SU-DHL-6 (cell line): ENCODE measurements at regions not wholly inside any gene's neighbourhood (a gene's known extent, or its start where the extent isn't known, plus 50 kb on each side); places are given as distances from the start of the nearest gene placed in this dataset.

ENCODE experiments used
- H2AFZ ChIP-seq: fragments of 200-600 bp; sonication (generic); 2 replicates; pipeline ENCODE4 v1.6.1; 2014; ENCODE audit warnings: low read depth, mild to moderate bottlenecking, moderate library complexity, mixed read lengths, antibody characterized with exemption, low read length; ENCODE audit not compliant: severe bottlenecking
- H3F3A ChIP-seq: fragments of 200-600 bp; shearing (Covaris generic); 2 replicates; pipeline ENCODE4 v1.6.0; 2016; ENCODE audit warnings: antibody characterized with exemption, mild to moderate bottlenecking; ENCODE audit not compliant: insufficient read depth
- H3K27ac ChIP-seq: fragments of 200-600 bp; sonication (generic); 2 replicates; pipeline ENCODE4 v1.5.1; 2016; ENCODE audit warnings: low read depth, mild to moderate bottlenecking, low read length, moderate library complexity, mixed read lengths
- H3K27me3 ChIP-seq: fragments of 200-600 bp; sonication (generic), shearing (Covaris generic); 2 replicates; pipeline ENCODE4 v1.6.0; 2014; ENCODE audit warnings: mild to moderate bottlenecking, low read length
- H3K36me3 ChIP-seq: fragments of 200-600 bp; sonication (generic); 2 replicates; pipeline ENCODE4 v1.6.1; 2014; ENCODE audit warnings: mild to moderate bottlenecking, low read length, mixed read lengths
- H3K4me2 ChIP-seq: fragments of 300-600, 200-600 bp; shearing (Covaris generic), sonication (generic); 2 replicates; pipeline ENCODE4 v1.6.0; 2014; ENCODE audit warnings: low read length, low read depth, mild to moderate bottlenecking; ENCODE audit not compliant: poor library complexity, severe bottlenecking
- H3K4me3 ChIP-seq: fragments of 200-600 bp; sonication (generic); 2 replicates; pipeline ENCODE4 v1.5.1; 2014; ENCODE audit warnings: antibody characterized with exemption, low read length, mild to moderate bottlenecking, mixed read lengths; ENCODE audit not compliant: insufficient read depth, poor library complexity, severe bottlenecking
- H3K79me2 ChIP-seq: fragments of 200-600 bp; sonication (generic); 2 replicates; pipeline ENCODE4 v1.6.1; 2014; ENCODE audit warnings: mild to moderate bottlenecking, low read length, moderate library complexity; ENCODE audit not compliant: insufficient read depth
- H3K9ac ChIP-seq: fragments of 200-600 bp; sonication (generic); 2 replicates; pipeline ENCODE4 v1.7.0; 2014; ENCODE audit warnings: mild to moderate bottlenecking, low read length
- H3K9me2 ChIP-seq: fragments of 200-600 bp; sonication (generic); replicated peaks from 2 replicates; pipeline ENCODE4 v1.6.1; 2014; ENCODE audit warnings: low read length; ENCODE audit not compliant: insufficient read depth
- H3K9me3 ChIP-seq: fragments of 200-600 bp; sonication (generic); 2 replicates; pipeline ENCODE4 v1.6.1; 2014; ENCODE audit warnings: low read length, mixed read lengths; ENCODE audit not compliant: insufficient read depth
- H4K20me1 ChIP-seq: fragments of 200-600 bp; sonication (generic); 2 replicates; pipeline ENCODE4 v1.6.1; 2014; ENCODE audit warnings: low read depth, mild to moderate bottlenecking, antibody characterized with exemption, low read length, moderate library complexity, mixed read lengths
- EZH2phosphoT487 ChIP-seq: fragments of 200-600 bp; sonication (generic), shearing (Covaris generic); conservative IDR thresholded peaks from 2 replicates; pipeline ENCODE4 v1.6.1; 2018; ENCODE audit warnings: mild to moderate bottlenecking, antibody characterized with exemption, low read length, moderate library complexity, mixed read lengths
- TF ChIP-seq, protein P1 (sequence below): fragments of 200-600 bp; sonication (generic); IDR thresholded peaks from one replicate; pipeline ENCODE4 v1.5.1; 2017; ENCODE audit warnings: antibody characterized with exemption, mild to moderate bottlenecking, low read length, moderate library complexity; ENCODE audit not compliant: insufficient read depth, poor library complexity, severe bottlenecking

- Histone ChIP-seq H3K9ac (no peak overlapping the region), H3K4me2 (no peak overlapping the region), H3K9me2 (no peaks in the 10 kb centered on the region), H3K9me3 (no peaks in the 10 kb centered on the region), H2AFZ (no peak overlapping the region), H3F3A (no peaks in the 10 kb centered on the region), H3K79me2 (no peaks in the 10 kb centered on the region), H4K20me1 (no peaks in the 10 kb centered on the region), H3K36me3 (no peaks in the 10 kb centered on the region), H3K27ac (no peak overlapping the region), H3K4me3 (no peak overlapping the region), H3K27me3 (no peaks in the 10 kb centered on the region)
- TF ChIP-seq, protein P1, sequence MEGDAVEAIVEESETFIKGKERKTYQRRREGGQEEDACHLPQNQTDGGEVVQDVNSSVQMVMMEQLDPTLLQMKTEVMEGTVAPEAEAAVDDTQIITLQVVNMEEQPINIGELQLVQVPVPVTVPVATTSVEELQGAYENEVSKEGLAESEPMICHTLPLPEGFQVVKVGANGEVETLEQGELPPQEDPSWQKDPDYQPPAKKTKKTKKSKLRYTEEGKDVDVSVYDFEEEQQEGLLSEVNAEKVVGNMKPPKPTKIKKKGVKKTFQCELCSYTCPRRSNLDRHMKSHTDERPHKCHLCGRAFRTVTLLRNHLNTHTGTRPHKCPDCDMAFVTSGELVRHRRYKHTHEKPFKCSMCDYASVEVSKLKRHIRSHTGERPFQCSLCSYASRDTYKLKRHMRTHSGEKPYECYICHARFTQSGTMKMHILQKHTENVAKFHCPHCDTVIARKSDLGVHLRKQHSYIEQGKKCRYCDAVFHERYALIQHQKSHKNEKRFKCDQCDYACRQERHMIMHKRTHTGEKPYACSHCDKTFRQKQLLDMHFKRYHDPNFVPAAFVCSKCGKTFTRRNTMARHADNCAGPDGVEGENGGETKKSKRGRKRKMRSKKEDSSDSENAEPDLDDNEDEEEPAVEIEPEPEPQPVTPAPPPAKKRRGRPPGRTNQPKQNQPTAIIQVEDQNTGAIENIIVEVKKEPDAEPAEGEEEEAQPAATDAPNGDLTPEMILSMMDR, result no peak
- TF ChIP-seq EZH2phosphoT487, result no peak
These were observed 122.3 kb downstream of the CHST1 start for GRCh38 chr11:45543081-45543480.

DNA sequence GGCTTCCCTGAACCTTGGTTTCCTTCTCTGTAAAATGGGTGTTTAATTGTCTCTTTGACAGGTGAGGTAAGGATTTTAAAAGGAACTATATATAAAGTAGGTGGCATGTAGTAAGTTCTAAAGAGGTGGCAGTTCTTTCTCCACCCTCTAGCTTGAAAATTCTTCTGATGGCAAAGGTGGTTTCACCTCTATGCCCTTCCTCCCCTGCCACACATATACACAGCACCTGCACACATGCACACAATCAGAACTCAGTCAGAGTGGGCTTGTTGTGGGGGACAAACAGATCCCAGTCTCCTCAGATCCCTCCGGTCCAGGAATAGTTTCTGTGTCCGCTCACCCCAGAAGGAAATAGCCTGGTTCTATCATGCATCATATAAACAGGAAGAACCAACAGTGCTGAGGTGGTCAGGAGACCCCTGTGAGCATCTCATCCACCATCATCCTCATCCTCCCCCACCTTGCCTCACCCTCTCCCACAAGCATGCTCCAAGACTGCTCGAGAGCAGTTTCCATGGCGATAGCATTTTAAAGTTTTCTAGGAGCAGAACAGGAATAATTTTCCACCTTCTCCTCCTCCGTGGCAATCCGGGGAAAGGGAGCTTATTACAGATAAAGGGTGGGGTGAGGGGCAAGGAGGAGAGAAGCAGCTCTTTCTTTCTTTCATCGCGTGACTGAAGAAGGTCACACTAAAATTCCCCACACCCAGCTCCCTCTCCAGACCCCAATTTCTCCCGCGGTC is 123.6 kb downstream of the CHST1 start:
- no peaks in the 10 kb centered on the region for H3F3A ChIP-seq
- no peaks in the 10 kb centered on the region for H4K20me1 ChIP-seq
- no peaks in the 10 kb centered on the region for H3K79me2 ChIP-seq
- no peak overlapping the region for H3K4me3 ChIP-seq
- no peak overlapping the region for H2AFZ ChIP-seq
- H3K27me3 ChIP-seq, result no peaks in the 10 kb centered on the region
- no peak overlapping the region for H3K4me2 ChIP-seq
- no peak overlapping the region for H3K27ac ChIP-seq
- TF ChIP-seq, protein P1, result no peak
- no peak for TF ChIP-seq EZH2phosphoT487
- no peaks in the 10 kb centered on the region for H3K36me3 ChIP-seq
- no peaks in the 10 kb centered on the region for H3K9me2 ChIP-seq
- no peaks in the 10 kb centered on the region for H3K9me3 ChIP-seq
- H3K9ac ChIP-seq, result no peak overlapping the region

- no peak overlapping the region for H3K4me2 ChIP-seq
- H3K4me3 ChIP-seq, result no peak overlapping the region
- no peaks in the 10 kb centered on the region for H3F3A ChIP-seq
- H3K79me2 ChIP-seq, result no peaks in the 10 kb centered on the region
- TF ChIP-seq, protein P1, result no peak
- TF ChIP-seq EZH2phosphoT487, result no peak
- no peak overlapping the region for H3K27ac ChIP-seq
- no peaks in the 10 kb centered on the region for H3K9me3 ChIP-seq
- H3K9ac ChIP-seq, result no peak overlapping the region
- H3K36me3 ChIP-seq, result no peaks in the 10 kb centered on the region
- no peaks in the 10 kb centered on the region for H3K9me2 ChIP-seq
- H3K27me3 ChIP-seq, result no peaks in the 10 kb centered on the region
- H4K20me1 ChIP-seq, result no peaks in the 10 kb centered on the region
- H2AFZ ChIP-seq, result no peak overlapping the region
These were observed 126.5 kb downstream of the CHST1 start for GRCh38 chr11:45538939-45539338.
